Cardiac muscle cell (in vitro differentiated cells and primary cell): ENCODE measurements at regions not wholly inside any gene's neighbourhood (a gene's known extent, or its start where the extent isn't known, plus 50 kb on each side); places are given as distances from the start of the nearest gene placed in this dataset.

Source experiments
- DNase-seq, 2 donors: peaks; one replicate each; pipeline versions ENCODE4 v3.0.0 to v3.0.0-alpha.2; 2010 to 2017; ENCODE audit warnings: low read depth in 1 of 2, low spot score in 1 of 2
- H3K27ac ChIP-seq: fragments of 200-600 bp; sonication (generic); 2 replicates; pipeline ENCODE4 v1.5.1; 2016
- H3K27me3 ChIP-seq: fragments of 200-600 bp; sonication (generic); 2 replicates; pipeline ENCODE4 v1.6.0; 2016; ENCODE audit warnings: control low read depth
- H3K36me3 ChIP-seq: fragments of 200-600 bp; sonication (generic); 2 replicates; pipeline ENCODE4 v1.5.1; 2016; ENCODE audit warnings: control low read depth
- H3K4me1 ChIP-seq: fragments of 200-600 bp; sonication (generic); 2 replicates; pipeline ENCODE4 v1.8.1; 2017; ENCODE audit warnings: low read depth, mild to moderate bottlenecking, mixed run types
- H3K4me3 ChIP-seq: fragments of 200-600 bp; sonication (generic); 2 replicates; pipeline ENCODE4 v1.5.1; 2016; ENCODE audit warnings: mild to moderate bottlenecking
- H3K9me3 ChIP-seq: fragments of 200-600 bp; sonication (generic); 2 replicates; pipeline ENCODE4 v1.5.1; 2017; ENCODE audit warnings: low read depth, mild to moderate bottlenecking, control low read depth
- CTCF ChIP-seq: IDR thresholded peaks from 2 replicates; pipeline ENCODE4 v1.5.1; 2012; ENCODE audit warnings: low read depth, mild to moderate bottlenecking, low read length

GRCh38 chr15:100707229-100707628 lies 104.8 kb downstream of the ASB7 start:
- no peak overlapping the region for H3K27ac ChIP-seq
- H3K36me3 ChIP-seq, result no peaks in the 10 kb centered on the region
- H3K4me3 ChIP-seq, result no peak overlapping the region
- TF ChIP-seq CTCF, result no peak
- no peaks in the 10 kb centered on the region for H3K9me3 ChIP-seq
- H3K27me3 ChIP-seq, result no peaks in the 10 kb centered on the region
- DNase-seq, result peak in 1 of 2 donors; percentile 31
- peaks cover 12% of the 10 kb centered on the region for H3K4me1 ChIP-seq

- no peak overlapping the region for H3K27ac ChIP-seq
- no peaks in the 10 kb centered on the region for H3K36me3 ChIP-seq
- no peaks in the 10 kb centered on the region for H3K9me3 ChIP-seq
- H3K4me3 ChIP-seq, result no peak overlapping the region
- peaks cover 20% of the 10 kb centered on the region for H3K4me1 ChIP-seq
- no peak for TF ChIP-seq CTCF
- no peaks in the 10 kb centered on the region for H3K27me3 ChIP-seq
- DNase-seq, result no peak
Observed at GRCh38 chr15:100708916-100709315, 106.5 kb downstream of the ASB7 start.

GRCh38 chr15:100710222-100710621 lies 107.8 kb downstream of the ASB7 start:
- Histone ChIP-seq H3K9me3 (no peaks in the 10 kb centered on the region), H3K4me3 (no peak overlapping the region), H3K36me3 (no peaks in the 10 kb centered on the region), H3K27me3 (no peaks in the 10 kb centered on the region), H3K27ac (no peak overlapping the region), H3K4me1 (peaks cover 29% of the 10 kb centered on the region)
- TF ChIP-seq CTCF, result no peak
- no peak for DNase-seq

DNA sequence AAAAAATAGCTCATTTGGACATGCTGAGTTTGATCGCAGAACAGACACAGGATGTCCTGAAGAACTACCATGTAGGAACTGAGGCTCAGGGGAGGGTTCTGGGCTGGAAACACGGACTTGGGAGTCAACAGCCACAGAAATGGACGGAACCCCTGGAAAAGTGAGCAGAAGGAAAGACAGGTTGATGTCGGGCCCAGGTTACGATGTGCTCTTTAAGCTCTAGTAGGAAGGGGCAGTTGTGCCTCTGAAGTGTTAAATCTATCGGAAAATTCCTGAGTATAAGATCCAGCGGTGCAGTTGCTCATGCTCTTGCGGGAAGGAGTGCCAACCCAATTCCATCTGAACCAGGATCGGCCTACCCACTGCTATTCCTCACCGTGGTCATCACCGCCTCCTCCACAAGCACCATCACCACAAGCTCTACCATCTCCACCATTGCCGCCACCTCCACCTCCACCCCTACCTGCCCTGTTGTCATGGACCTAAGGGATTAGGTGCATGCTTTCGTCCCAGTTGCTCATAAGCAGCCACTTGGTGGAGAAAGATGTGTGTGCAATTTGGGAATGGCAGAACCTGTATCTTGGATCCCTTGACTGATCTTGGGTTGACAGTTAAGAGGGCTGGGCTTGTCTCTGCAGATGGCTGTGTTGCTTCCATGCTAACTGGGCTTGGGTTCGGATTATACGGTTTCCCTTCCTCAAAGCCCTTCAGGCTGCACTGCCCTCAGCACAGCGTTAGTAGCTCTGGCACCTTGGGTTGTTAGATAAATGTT lies 108.5 kb downstream of the ASB7 start:
- DNase-seq, result no peak
- no peak for TF ChIP-seq CTCF

GRCh38 chr15:100711516-100712021 lies 109.2 kb downstream of the ASB7 start:
- H3K4me3 ChIP-seq, result no peak overlapping the region
- H3K27me3 ChIP-seq, result no peaks in the 10 kb centered on the region
- no peaks in the 10 kb centered on the region for H3K36me3 ChIP-seq
- TF ChIP-seq CTCF, result no peak
- peak in 1 of 2 donors; percentile 52 for DNase-seq
- H3K4me1 ChIP-seq, result peaks cover 29% of the 10 kb centered on the region
- no peaks in the 10 kb centered on the region for H3K9me3 ChIP-seq
- no peak overlapping the region for H3K27ac ChIP-seq

More for the DNA sequence above, 108.5 kb downstream of the ASB7 start:
- no peaks in the 10 kb centered on the region for H3K27me3 ChIP-seq
- no peaks in the 10 kb centered on the region for H3K36me3 ChIP-seq
- no peak overlapping the region for H3K27ac ChIP-seq
- peaks cover 29% of the 10 kb centered on the region for H3K4me1 ChIP-seq
- H3K4me3 ChIP-seq, result no peak overlapping the region
- H3K9me3 ChIP-seq, result no peaks in the 10 kb centered on the region
